Fibroblast of lung (primary cell): ENCODE measurements at regions not wholly inside any gene's neighbourhood (a gene's known extent, or its start where the extent isn't known, plus 50 kb on each side); places are given as distances from the start of the nearest gene placed in this dataset.
A peak's percentile ranks its signal among the peaks of the same experiment; 100 is the strongest.

Source experiments
- DNase-seq, 2 donors: peaks; one replicate each; pipeline versions ENCODE4 v3.0.0 to v3.0.0-alpha.2; 2010; ENCODE audit warnings: low read depth in 2 of 2
- H2AFZ ChIP-seq: 2 replicates; pipeline ENCODE4 v1.5.1; 2012; ENCODE audit warnings: low read length, control low read depth, inconsistent platforms
- H3K27ac ChIP-seq: 2 replicates; pipeline ENCODE4 v1.5.1; 2011; ENCODE audit warnings: low read length, control low read depth; ENCODE audit not compliant: insufficient read depth
- H3K27me3 ChIP-seq: 2 replicates; pipeline ENCODE4 v1.5.1; 2011; ENCODE audit warnings: mild to moderate bottlenecking, low read length; ENCODE audit not compliant: control insufficient read depth, insufficient read depth
- H3K36me3 ChIP-seq: 2 replicates; pipeline ENCODE4 v1.5.1; 2011; ENCODE audit warnings: low read length; ENCODE audit not compliant: control insufficient read depth, insufficient read depth
- H3K4me1 ChIP-seq: 2 replicates; pipeline ENCODE4 v1.5.1; 2011; ENCODE audit warnings: low read length; ENCODE audit not compliant: control insufficient read depth, insufficient read depth; ENCODE audit errors: extremely low read depth
- H3K4me2 ChIP-seq: 2 replicates; pipeline ENCODE4 v1.5.1; 2011; ENCODE audit warnings: low read length, control low read depth; ENCODE audit not compliant: insufficient read depth; ENCODE audit errors: extremely low read depth
- H3K4me3 ChIP-seq, 4 experiments: fragments of 200-600 bp in 1 of 4; sonication (generic) in 1 of 4; replicated peaks in 1 of 4; 2 replicates each; pipeline ENCODE4 v1.5.1; 2011 to 2016; ENCODE audit warnings: low read length in 4 of 4, low read depth in 3 of 4, mild to moderate bottlenecking in 3 of 4, control low read depth in 2 of 4, inconsistent platforms in 1 of 4, mixed read lengths in 1 of 4; ENCODE audit not compliant: insufficient read depth in 1 of 4; ENCODE audit errors: control extremely low read depth in 1 of 4
- H3K79me2 ChIP-seq: 2 replicates; pipeline ENCODE4 v1.5.1; 2012; ENCODE audit warnings: mild to moderate bottlenecking, low read length, inconsistent platforms; ENCODE audit not compliant: control insufficient read depth, insufficient read depth
- H3K9ac ChIP-seq: 2 replicates; pipeline ENCODE4 v1.5.1; 2011; ENCODE audit warnings: mild to moderate bottlenecking, low read length, control low read depth; ENCODE audit not compliant: insufficient read depth
- H3K9me3 ChIP-seq: 2 replicates; pipeline ENCODE4 v1.5.1; 2012; ENCODE audit warnings: low read depth, low read length; ENCODE audit not compliant: control insufficient read depth, insufficient read depth
- H4K20me1 ChIP-seq: 2 replicates; pipeline ENCODE4 v1.5.1; 2011; ENCODE audit warnings: low read length; ENCODE audit not compliant: control insufficient read depth, insufficient read depth; ENCODE audit errors: extremely low read depth
- EZH2 ChIP-seq: IDR thresholded peaks from 2 replicates; pipeline ENCODE4 v1.5.1; 2012; ENCODE audit warnings: low read length, control low read depth, mild to moderate bottlenecking; ENCODE audit errors: missing control alignments
- TF ChIP-seq, protein P1 (sequence below), 2 donors: IDR thresholded peaks in 1 of 2; conservative IDR thresholded peaks in 1 of 2; 1 replicate in 1 of 2; 2 replicates in 1 of 2; pipeline ENCODE4 v1.5.1; 2011 to 2012; ENCODE audit warnings: low read length in 2 of 2, control low read depth in 1 of 2, inconsistent platforms in 1 of 2, low read depth in 1 of 2, mild to moderate bottlenecking in 1 of 2

DNA sequence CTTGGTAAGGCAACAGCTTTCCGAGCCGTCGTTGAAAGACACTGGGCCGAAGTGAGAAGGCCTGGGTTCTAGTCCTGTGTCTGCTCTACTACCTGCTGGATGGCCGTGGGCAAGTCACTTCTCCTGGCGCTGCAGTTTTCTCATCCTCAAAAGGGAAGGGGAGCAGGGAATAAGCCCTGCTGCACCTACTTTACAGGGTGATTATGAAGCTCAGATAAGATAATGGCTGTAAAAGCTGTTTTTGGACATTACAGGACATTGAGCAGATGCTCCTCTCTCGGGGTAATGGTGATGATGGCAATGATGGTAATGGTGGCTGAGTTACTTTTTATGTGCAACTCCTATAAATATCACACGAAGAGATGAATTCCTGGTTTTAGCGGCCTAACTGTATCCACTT, 152.6 kb downstream of the FAM43A start:
- TF ChIP-seq, protein P1, sequence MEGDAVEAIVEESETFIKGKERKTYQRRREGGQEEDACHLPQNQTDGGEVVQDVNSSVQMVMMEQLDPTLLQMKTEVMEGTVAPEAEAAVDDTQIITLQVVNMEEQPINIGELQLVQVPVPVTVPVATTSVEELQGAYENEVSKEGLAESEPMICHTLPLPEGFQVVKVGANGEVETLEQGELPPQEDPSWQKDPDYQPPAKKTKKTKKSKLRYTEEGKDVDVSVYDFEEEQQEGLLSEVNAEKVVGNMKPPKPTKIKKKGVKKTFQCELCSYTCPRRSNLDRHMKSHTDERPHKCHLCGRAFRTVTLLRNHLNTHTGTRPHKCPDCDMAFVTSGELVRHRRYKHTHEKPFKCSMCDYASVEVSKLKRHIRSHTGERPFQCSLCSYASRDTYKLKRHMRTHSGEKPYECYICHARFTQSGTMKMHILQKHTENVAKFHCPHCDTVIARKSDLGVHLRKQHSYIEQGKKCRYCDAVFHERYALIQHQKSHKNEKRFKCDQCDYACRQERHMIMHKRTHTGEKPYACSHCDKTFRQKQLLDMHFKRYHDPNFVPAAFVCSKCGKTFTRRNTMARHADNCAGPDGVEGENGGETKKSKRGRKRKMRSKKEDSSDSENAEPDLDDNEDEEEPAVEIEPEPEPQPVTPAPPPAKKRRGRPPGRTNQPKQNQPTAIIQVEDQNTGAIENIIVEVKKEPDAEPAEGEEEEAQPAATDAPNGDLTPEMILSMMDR (conservative IDR thresholded peaks at IDR 0.05 in 1 of 2, IDR thresholded peaks at IDR 0.05 in 1 of 2; ENCODE audit: low read depth in 1 of 2, low read length in 2 of 2), result no peak
- no peak for TF ChIP-seq EZH2
- H3K4me1 ChIP-seq, result no peaks in the 10 kb centered on the region
- H4K20me1 ChIP-seq, result no peaks in the 10 kb centered on the region
- H3K27ac ChIP-seq, result no peak overlapping the region
- no peaks in the 10 kb centered on the region for H3K36me3 ChIP-seq
- H3K4me3 ChIP-seq, result no peak overlapping the region
- no peak overlapping the region for H3K4me2 ChIP-seq
- peaks cover 4% of the 10 kb centered on the region for H3K27me3 ChIP-seq
- no peak overlapping the region for H2AFZ ChIP-seq
- no peaks in the 10 kb centered on the region for H3K9me3 ChIP-seq
- no peak overlapping the region for H3K9ac ChIP-seq
- no peaks in the 10 kb centered on the region for H3K79me2 ChIP-seq
- no peak for DNase-seq

DNA sequence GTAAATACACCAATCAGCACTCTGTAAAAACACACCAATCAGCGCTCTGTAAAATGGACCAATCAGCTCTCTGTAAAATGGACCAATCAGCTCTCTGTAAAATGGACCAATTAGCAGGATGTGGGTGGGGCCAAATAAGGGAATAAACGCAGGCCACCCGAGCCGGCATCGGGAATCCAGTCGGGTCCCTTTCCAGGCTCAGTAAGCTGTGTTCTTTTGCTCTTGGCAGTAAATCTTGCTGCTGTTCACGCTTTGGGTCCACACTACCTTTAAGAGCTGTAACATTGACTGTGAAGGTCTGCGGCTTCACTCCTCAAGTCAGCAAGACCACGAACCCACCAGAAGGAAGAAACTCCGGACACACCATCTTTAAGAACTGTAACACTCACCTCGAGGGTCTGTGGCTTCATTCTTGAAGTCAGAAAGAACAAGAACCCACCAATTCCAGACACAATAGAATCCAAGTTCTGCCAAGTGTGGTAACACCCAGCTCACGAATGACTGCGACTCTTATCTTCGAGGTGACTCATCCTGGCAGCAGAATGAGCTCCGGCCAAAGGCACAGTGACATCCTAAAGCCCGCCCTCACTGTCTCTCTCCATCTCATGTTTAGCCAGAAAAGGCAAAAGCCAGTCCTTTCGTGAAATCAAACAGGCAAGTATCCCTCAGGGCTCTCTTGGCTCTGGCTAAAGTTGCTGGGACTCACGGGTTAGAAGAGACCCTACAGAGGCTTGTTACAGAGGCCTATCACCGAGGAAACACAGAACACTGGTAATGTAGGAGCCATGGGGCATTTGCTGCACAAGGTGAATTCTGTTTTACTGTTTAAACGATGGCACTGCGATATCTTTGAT, 155.2 kb downstream of the FAM43A start:
- DNase-seq, result peak; percentile 4 to 72
- no peak overlapping the region for H3K27ac ChIP-seq
- H2AFZ ChIP-seq, result no peak overlapping the region
- H3K4me3 ChIP-seq, result no peak overlapping the region
- no peak for TF ChIP-seq EZH2
- TF ChIP-seq, protein P1 (conservative IDR thresholded peaks at IDR 0.05 in 1 of 2, IDR thresholded peaks at IDR 0.05 in 1 of 2; ENCODE audit: low read depth in 1 of 2, low read length in 2 of 2), result no peak
- no peaks in the 10 kb centered on the region for H3K79me2 ChIP-seq
- no peaks in the 10 kb centered on the region for H3K9me3 ChIP-seq
- no peak overlapping the region for H3K9ac ChIP-seq
- no peaks in the 10 kb centered on the region for H3K4me1 ChIP-seq
- no peak overlapping the region for H3K4me2 ChIP-seq
- H3K36me3 ChIP-seq, result no peaks in the 10 kb centered on the region
- no peaks in the 10 kb centered on the region for H4K20me1 ChIP-seq
- peaks cover 2% of the 10 kb centered on the region for H3K27me3 ChIP-seq

DNA sequence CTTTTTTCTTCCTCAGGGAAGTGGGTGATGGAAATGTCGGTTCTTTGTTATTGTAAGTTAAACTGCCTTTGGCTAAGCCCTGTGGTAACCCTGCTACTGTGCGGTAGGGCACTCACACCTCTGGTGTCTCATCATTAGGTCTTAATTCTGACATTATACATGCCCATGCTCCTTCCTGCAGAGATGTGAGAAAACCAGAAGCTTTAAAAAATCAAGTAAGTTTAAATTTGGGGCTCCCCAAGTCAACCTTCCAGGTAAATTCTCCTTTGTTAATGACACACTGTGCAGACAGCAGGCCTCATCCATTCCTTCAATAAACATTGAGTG, 155.8 kb downstream of the FAM43A start:
- Histone ChIP-seq H4K20me1 (no peaks in the 10 kb centered on the region), H3K9me3 (no peaks in the 10 kb centered on the region), H3K4me2 (no peak overlapping the region), H3K4me1 (no peaks in the 10 kb centered on the region), H3K9ac (no peak overlapping the region), H3K79me2 (no peaks in the 10 kb centered on the region), H3K36me3 (no peaks in the 10 kb centered on the region), H3K4me3 (no peak overlapping the region), H3K27ac (no peak overlapping the region), H2AFZ (no peak overlapping the region), H3K27me3 (peaks cover 2% of the 10 kb centered on the region)
- TF ChIP-seq, protein P1 (conservative IDR thresholded peaks at IDR 0.05 in 1 of 2, IDR thresholded peaks at IDR 0.05 in 1 of 2; ENCODE audit: low read depth in 1 of 2, low read length in 2 of 2), result no peak
- no peak for TF ChIP-seq EZH2
- DNase-seq, result no peak
